ENCODE measurements at regions not wholly inside any gene's neighbourhood (a gene's known extent, or its start where the extent isn't known, plus 50 kb on each side); places are given as distances from the start of the nearest gene placed in this dataset.
"Not testable (repeated sequence)": the region's sequence is repeated elsewhere in the genome, so short reads cannot be mapped to it uniquely, and the experiment has no call there.

DNA sequence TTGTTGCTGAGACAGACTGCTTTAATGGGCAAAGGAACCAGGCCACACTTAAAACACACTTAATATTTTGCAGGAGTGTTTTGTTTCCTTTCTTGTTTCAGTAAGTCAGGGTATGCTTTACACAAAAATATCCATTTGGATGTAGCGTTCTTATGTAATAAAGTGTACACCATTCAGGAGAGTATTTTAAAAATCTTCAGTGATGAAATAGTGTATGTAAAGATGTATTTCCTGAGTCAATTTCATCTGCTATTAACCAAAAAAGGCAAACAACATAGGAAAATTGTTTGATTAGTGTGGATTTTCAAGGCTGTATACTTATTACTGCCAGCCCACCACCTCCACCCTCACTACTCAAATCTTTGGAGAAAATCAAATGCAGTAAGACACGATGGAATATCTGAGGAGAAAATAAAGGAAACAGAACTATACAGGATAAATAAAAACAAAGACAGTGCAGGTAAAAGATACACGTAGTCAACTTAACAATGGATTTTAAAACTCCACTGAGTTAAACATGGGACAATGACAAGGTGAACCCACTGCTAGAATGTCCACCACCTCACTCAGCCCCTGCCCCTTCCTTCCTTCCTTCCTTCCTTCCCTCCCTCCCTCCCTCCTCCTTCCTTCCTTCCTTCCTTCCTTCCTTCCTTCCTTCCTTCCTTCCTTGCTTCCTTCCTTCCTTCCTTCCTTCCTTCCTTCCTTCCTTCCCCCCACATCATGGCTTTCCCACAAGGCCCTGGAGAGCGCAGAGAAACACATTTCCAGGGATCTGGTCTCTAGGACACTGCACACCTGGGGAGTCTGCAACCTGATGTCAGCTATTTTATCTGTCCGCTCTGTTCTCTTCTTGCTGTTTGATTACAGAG, 360.3 kb downstream of the IRS2 start:
- DNase-seq (ENCODE audit: low spot score): no peak
- intact Hi-C loops (cut with DNase I): no loop called here

DNA sequence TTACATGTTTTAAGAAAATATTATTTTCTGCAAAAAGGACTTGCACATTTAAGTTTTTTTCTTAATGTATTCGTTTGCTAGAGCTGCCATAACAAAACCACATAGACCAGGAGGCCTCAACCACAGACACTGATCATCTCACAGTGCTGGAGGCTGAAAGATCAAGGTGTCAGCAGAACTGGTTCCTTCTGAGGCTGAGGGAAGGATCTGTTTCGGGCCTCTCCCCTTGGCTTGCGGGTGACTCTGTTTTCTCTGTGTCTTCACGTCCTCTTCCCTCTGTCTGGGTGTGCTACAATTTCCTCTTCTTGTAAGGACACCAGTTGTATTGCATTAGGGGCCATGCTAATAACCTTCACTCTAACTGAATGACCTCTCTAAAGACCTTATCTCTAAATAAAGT, 364.2 kb downstream of the IRS2 start:
- intact Hi-C loops (cut with DNase I): no loop called here
- no peak for DNase-seq (ENCODE audit: low spot score)

GRCh38 chr13:109419896-109420295, 366.5 kb downstream of the IRS2 start:
- intact Hi-C loops (cut with DNase I): no loop called here
- no peak for DNase-seq (ENCODE audit: low spot score)

DNA sequence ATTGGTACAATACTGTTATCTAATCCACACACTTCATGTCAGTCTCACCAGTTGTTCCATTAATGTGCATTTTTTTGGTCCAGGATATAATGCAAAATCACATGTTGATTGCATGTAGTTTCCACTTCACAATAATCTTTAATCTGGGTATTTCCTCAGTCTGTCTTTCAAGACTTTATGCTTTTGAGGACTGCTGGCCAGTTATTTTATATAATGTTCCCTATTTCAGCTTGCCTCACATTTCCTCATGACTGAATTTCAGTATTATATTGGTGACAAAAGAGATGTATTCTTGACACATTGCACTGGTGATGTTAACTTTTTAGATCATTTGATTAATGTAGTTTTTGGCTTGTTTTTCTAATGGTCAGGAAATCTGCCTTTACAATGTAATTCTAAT, 368.3 kb downstream of the IRS2 start:
- intact Hi-C loops (cut with DNase I): no loop called here
- DNase-seq (ENCODE audit: low spot score): no peak

GRCh38 chr13:109416001-109416400, 370.4 kb downstream of the IRS2 start:
- no peak for DNase-seq (ENCODE audit: low spot score)
- intact Hi-C loops (cut with DNase I): no loop called here

GRCh38 chr13:109415057-109415456, 371.3 kb downstream of the IRS2 start:
- intact Hi-C loops (cut with DNase I): no loop called here
- DNase-seq (ENCODE audit: low spot score): no peak

- DNase-seq (ENCODE audit: low spot score): no peak
- intact Hi-C loops (cut with DNase I): no loop called here
Observed at GRCh38 chr13:109412283-109412901, 374.0 kb downstream of the IRS2 start.

GRCh38 chr13:109410868-109411267, 375.5 kb downstream of the IRS2 start:
- no peak for DNase-seq (ENCODE audit: low spot score)
- intact Hi-C loops (cut with DNase I): no loop called here

DNA sequence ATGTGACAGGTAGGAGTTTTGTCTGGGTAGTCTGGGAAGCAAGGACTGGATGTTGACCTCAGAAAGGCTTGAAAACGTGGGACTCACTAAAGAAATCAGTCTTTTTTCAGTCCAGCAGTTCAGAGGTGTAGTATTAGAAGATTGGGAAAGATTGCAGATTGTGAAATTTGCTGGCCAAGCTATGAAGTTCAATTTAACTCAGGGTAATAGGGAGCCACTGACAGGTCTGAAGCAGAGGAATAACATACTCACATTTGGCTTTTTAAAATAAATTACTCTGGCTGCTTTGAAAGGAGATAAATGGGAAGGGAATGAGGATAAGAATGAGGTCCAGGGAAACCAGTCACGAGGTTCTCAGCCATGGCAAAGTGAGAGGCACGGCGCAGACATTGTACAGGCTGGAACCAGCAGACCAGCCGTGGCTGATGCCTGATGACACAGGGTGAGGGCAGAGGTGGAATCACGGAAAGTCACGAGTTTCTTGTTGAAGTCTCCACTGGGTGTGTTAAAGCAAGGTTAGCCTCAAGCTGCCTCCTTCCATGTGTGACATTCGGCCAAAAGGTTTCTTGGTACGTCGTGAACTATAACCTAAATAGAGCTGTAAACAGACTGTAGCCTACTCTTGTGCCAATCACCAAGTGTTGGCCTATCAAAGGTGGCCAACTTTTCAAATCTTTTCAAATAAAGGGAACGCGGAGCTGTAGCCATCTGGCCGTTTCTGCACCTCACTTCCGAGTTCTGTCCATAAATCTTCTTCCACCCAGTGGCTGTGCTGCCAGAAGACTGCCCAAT, 377.6 kb downstream of the IRS2 start:
- intact Hi-C loops (cut with DNase I): no loop called here
- DNase-seq (ENCODE audit: low spot score): no peak

DNA sequence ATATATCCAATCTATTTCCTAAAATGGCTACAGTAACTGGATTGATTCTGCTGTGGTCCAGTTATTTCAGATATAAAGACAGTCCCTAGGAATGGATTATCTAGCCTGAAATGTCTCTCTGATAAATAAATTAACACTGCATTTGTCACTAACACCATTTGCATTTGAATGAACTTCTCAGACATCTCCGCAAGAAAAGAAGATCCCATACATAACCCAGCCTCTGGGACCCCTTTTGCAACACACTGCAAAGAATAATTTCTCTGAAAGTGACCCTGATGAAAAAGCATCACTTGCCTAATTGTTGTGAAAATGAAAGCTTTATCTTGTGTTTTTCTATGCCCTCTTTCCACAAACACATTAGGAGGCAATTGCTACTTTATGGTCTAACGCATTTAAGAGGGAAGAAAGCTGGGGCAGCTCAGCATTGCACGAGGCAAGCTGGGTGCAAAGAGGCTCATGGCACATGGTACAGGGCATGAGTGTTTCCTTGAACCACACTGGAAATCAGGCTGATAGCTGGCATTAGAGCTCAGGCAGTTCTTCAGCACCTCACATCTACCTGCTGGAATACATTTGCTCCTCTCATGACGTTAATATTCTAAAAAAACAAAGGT, 379.9 kb downstream of the IRS2 start:
- intact Hi-C loops (cut with DNase I): no loop called here
- DNase-seq (ENCODE audit: low spot score): no peak

GRCh38 chr13:109403012-109403421, 383.4 kb downstream of the IRS2 start:
- intact Hi-C loops (cut with DNase I): no loop called here
- DNase-seq (ENCODE audit: low spot score): no peak

DNA sequence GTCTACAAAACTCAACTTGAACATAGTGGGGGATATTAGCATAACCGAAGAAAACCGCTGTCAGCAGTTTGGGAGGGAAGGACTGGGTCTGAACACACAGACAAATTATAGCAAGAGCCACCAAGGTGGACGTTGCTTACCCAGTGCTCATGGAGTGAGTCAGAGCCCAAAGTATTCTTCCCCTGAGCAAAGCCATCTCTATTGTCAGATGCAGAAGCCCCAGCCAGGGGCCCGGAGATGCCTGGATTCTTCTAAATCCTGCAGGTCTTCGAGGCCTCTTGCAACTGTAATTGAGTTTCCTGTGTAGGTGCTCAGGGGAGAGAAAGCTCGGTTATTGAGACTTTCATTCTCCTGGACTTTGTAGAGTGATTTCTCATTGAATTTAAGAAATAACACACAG, 384.5 kb downstream of the IRS2 start:
- intact Hi-C loops (cut with DNase I): no loop called here
- no peak for DNase-seq (ENCODE audit: low spot score)

DNA sequence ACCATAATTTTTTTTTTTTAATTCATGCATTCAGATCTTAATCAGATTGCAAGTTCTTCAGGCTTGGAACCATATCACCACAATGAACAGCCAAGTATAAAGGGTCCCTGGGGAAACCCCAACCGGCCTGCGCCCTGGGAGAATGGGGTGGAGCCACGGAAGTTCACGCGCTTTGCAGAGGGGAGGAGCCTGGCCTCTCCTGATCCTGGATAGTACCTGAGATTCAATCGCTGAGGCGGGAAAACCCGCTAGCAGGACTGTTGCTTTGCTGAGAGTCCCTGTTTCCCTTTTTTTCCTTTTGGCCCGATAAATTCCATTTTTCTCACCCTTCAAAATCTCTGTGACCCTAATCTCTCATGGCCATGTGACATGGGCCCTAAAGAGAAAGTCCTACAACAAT, 385.1 kb downstream of the IRS2 start:
- intact Hi-C loops (cut with DNase I): no loop called here
- DNase-seq (ENCODE audit: low spot score): no peak

GRCh38 chr13:109400624-109401257, 385.6 kb downstream of the IRS2 start:
- no peak for DNase-seq (ENCODE audit: low spot score)
- intact Hi-C loops (cut with DNase I): no loop called here

DNA sequence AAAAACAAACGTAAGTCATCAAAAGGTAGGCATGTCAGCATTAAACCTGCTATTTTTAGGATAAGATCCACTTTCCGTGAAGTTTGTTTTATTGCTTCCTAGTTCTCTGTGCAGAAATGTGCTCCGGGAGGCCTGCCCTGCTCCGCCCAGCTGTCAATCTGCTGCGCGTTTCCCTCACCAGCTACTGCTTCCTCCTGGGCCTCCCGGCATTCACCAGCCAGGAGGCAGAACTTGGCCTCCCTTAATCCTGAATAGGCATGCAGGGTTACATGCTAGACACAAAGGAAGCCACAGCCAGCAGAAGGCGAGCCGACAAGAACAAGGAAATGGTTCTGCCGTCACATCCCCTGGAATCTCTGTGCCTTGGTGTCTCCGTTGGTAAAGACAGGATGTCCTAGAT, 386.2 kb downstream of the IRS2 start:
- intact Hi-C loops (cut with DNase I): no loop called here
- DNase-seq (ENCODE audit: low spot score): no peak

DNA sequence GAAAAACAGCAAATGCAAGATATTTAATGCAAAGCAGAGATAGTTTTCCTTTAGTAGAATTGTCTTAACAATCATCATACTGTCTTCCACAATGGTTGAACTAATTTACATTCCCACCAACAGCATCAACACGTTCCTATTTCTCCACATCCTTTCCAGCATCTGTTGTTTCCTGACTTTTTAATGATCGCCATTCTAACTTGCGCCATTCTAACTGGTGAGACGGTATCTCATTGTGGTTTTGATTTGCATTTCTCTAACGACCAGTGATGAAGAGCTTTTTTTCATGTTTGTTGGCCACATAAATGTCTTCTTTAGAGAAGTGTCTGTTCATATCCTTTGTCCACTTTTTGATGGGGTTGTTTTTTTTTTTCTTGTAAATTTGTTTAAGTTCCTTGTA, 388.3 kb downstream of the IRS2 start:
- intact Hi-C loops (cut with DNase I): not testable (repeated sequence)

DNA sequence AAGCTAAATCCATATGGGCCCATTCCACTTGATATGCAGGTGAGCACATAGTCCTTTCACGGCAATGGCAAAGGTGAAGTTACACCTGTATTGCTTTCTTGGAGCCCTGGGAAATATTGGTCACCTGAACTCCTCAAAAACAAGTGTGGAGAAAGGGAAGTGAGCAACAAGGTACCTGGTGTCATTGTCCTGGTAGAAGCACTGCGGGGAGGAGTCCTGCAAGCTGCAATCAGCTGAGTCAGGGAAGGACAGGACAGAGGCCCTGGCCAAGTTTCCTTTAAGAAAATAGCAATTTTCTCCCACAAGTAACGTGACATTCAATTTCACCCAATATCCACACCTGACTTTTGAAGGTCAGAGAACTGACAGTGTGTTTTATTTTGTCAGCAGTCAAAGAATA, 389.1 kb downstream of the IRS2 start:
- DNase-seq (ENCODE audit: low spot score): no peak
- intact Hi-C loops (cut with DNase I): no loop called here

More for the DNA sequence above, 388.3 kb downstream of the IRS2 start:
- not testable (repeated sequence) for DNase-seq (ENCODE audit: low spot score)

DNA sequence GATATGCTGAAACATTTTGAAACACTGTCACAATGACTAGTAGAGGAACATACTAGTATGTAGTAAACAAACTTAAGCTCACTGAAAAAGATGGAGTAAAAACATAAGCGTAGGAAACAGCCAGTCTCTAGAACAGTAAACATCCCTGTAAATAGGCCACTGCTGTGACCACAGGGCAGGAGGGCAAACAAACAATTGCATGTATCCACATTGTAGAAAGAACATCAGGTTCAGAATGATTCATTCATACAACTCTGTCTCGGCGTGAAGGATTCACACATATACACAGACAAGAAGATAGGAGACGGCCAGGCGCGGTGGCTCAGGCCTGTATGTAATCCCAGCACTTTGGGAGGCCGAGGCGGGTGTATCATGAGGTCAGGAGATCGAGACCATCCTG, 390.1 kb downstream of the IRS2 start:
- no peak for DNase-seq (ENCODE audit: low spot score)
- intact Hi-C loops (cut with DNase I): no loop called here

DNA sequence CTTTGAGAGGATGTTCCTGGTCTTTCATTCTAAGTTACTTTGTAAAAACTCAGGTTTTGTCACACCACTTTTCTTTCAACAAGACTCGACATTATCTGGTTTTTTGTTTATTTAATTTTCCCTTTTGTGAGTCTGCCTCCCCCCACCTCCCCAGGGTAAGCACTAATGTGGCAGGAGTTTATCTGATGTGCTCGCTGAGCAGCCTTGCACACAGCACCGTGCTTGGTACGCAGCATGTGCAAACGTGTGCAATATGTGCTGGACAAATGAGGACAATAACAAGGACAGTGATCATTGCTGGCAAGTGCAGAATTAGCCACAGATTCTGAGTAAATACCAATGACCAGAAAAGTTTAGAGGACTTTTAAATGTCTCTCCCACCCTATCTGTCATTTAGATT, 391.4 kb downstream of the IRS2 start:
- DNase-seq (ENCODE audit: low spot score): no peak
- intact Hi-C loops (cut with DNase I): no loop called here
